Vagina (tissue), 2 donors: ENCODE measurements at regions not wholly inside any gene's neighbourhood (a gene's known extent, or its start where the extent isn't known, plus 50 kb on each side); places are given as distances from the start of the nearest gene placed in this dataset.

Experiments used
- DNase-seq, 2 donors: peaks; one replicate each; pipeline ENCODE4 v3.0.0-alpha.2; 2017; ENCODE audit errors: extremely low spot score in 2 of 2
- H3K27ac ChIP-seq: fragments of 200-600 bp; sonication (generic); one replicate; pipeline ENCODE4 v1.5.1; 2019
- H3K27me3 ChIP-seq: fragments of 200-600 bp; sonication (generic); one replicate; pipeline ENCODE4 v1.5.1; 2019
- H3K36me3 ChIP-seq, 2 donors: fragments of 200-600 bp; sonication (generic); one replicate each; pipeline ENCODE4 v1.5.1; 2017 to 2019
- H3K4me1 ChIP-seq: fragments of 200-600 bp; sonication (generic); one replicate; pipeline ENCODE4 v1.5.1; 2019
- H3K4me3 ChIP-seq, 2 donors: fragments of 200-600 bp; sonication (generic); 1 replicate in 1 of 2; 2 replicates in 1 of 2; pipeline ENCODE4 v1.5.1; 2016 to 2019
- H3K9me3 ChIP-seq: fragments of 200-600 bp; sonication (generic); one replicate; pipeline ENCODE4 v1.5.1; 2019
- CTCF ChIP-seq, 3 experiments: fragments of 450-650 bp in 2 of 3; fragments of 200-600 bp in 1 of 3; sonication (generic) in 1 of 3; IDR thresholded peaks; one replicate each; pipeline ENCODE4 v1.5.1; 2017 to 2019; ENCODE audit warnings: antibody characterized with exemption in 3 of 3, mild to moderate bottlenecking in 2 of 3, moderate library complexity in 2 of 3
- POLR2A ChIP-seq, 2 donors: fragments of 450-650 bp; IDR thresholded peaks; one replicate each; pipeline ENCODE4 v1.6.1; 2017; ENCODE audit warnings: antibody characterized with exemption in 2 of 2, mild to moderate bottlenecking in 2 of 2, moderate library complexity in 2 of 2
- POLR2AphosphoS5 ChIP-seq, 2 donors: sonication (generic); formaldehyde crosslinking; IDR thresholded peaks; one replicate each; pipeline ENCODE4 v1.9.0; 2017; ENCODE audit warnings: antibody characterized with exemption in 2 of 2, mild to moderate bottlenecking in 2 of 2, low read depth in 1 of 2; ENCODE audit not compliant: insufficient read depth in 1 of 2
- intact Hi-C: fragments of 100-400 bp; cut with DNase I; formaldehyde crosslinking; loops from one replicate; pipeline ENCODE4 v1.15.1; 2023

GRCh38 chr2:203585516-203585915, 50.4 kb upstream of the RAPH1 start:
- no peak for DNase-seq
- Histone ChIP-seq H3K36me3 (no peaks in the 10 kb centered on the region), H3K27me3 (no peaks in the 10 kb centered on the region), H3K4me3 (no peak overlapping the region), H3K27ac (no peak overlapping the region), H3K4me1 (peaks cover 35% of the 10 kb centered on the region), H3K9me3 (no peaks in the 10 kb centered on the region)
- TF ChIP-seq CTCF (IDR thresholded peaks at IDR 0.05) (no peak), POLR2A (IDR thresholded peaks at IDR 0.05) (no peak), POLR2AphosphoS5 (IDR thresholded peaks at IDR 0.05; ENCODE audit: insufficient read depth in 1 of 2, low read depth in 1 of 2) (no peak)
- intact Hi-C loops: no loop called here

GRCh38 chr2:203586206-203586605, 51.1 kb upstream of the RAPH1 start:
- no peak overlapping the region for H3K4me3 ChIP-seq
- intact Hi-C loops: no loop called here
- H3K27ac ChIP-seq: no peak overlapping the region
- DNase-seq: no peak
- H3K4me1 ChIP-seq: peaks cover 28% of the 10 kb centered on the region
- H3K36me3 ChIP-seq: no peaks in the 10 kb centered on the region
- H3K9me3 ChIP-seq: no peaks in the 10 kb centered on the region
- H3K27me3 ChIP-seq: no peaks in the 10 kb centered on the region
- TF ChIP-seq CTCF (IDR thresholded peaks at IDR 0.05): no peak
- TF ChIP-seq POLR2A (IDR thresholded peaks at IDR 0.05): no peak
- TF ChIP-seq POLR2AphosphoS5 (IDR thresholded peaks at IDR 0.05; ENCODE audit: insufficient read depth in 1 of 2, low read depth in 1 of 2): no peak

GRCh38 chr2:203586696-203587095, 51.6 kb upstream of the RAPH1 start:
- peaks cover 24% of the 10 kb centered on the region for H3K4me1 ChIP-seq
- H3K27ac ChIP-seq: no peak overlapping the region
- intact Hi-C loops: no loop called here
- no peak overlapping the region for H3K4me3 ChIP-seq
- H3K36me3 ChIP-seq: no peaks in the 10 kb centered on the region
- H3K9me3 ChIP-seq: no peaks in the 10 kb centered on the region
- H3K27me3 ChIP-seq: no peaks in the 10 kb centered on the region
- DNase-seq: no peak
- TF ChIP-seq POLR2AphosphoS5 (IDR thresholded peaks at IDR 0.05; ENCODE audit: insufficient read depth in 1 of 2, low read depth in 1 of 2) (no peak), POLR2A (IDR thresholded peaks at IDR 0.05) (no peak), CTCF (IDR thresholded peaks at IDR 0.05) (no peak)

GRCh38 chr2:203590496-203590895, 55.4 kb upstream of the RAPH1 start:
- H3K27ac ChIP-seq: no peak overlapping the region
- H3K36me3 ChIP-seq: no peaks in the 10 kb centered on the region
- no peak for DNase-seq
- no peak for TF ChIP-seq POLR2A (IDR thresholded peaks at IDR 0.05)
- no peak for TF ChIP-seq CTCF (IDR thresholded peaks at IDR 0.05)
- no peak for TF ChIP-seq POLR2AphosphoS5 (IDR thresholded peaks at IDR 0.05; ENCODE audit: insufficient read depth in 1 of 2, low read depth in 1 of 2)
- H3K4me3 ChIP-seq: no peak overlapping the region
- no peaks in the 10 kb centered on the region for H3K9me3 ChIP-seq
- peaks cover under 1% of the 10 kb centered on the region for H3K4me1 ChIP-seq
- no peaks in the 10 kb centered on the region for H3K27me3 ChIP-seq
- intact Hi-C loops: no loop called here

- TF ChIP-seq POLR2AphosphoS5 (IDR thresholded peaks at IDR 0.05; ENCODE audit: insufficient read depth in 1 of 2, low read depth in 1 of 2): no peak
- TF ChIP-seq POLR2A (IDR thresholded peaks at IDR 0.05): no peak
- TF ChIP-seq CTCF (IDR thresholded peaks at IDR 0.05): no peak
- Histone ChIP-seq H3K36me3 (no peaks in the 10 kb centered on the region), H3K4me1 (peaks cover 8% of the 10 kb centered on the region), H3K4me3 (no peak overlapping the region), H3K27ac (no peak overlapping the region), H3K9me3 (no peaks in the 10 kb centered on the region), H3K27me3 (no peaks in the 10 kb centered on the region)
- intact Hi-C loops: no loop called here
- DNase-seq: no peak
Observed at GRCh38 chr2:203591642-203592041, 56.5 kb upstream of the RAPH1 start.
